HG03378 (cell line): ENCODE measurements at regions not wholly inside any gene's neighbourhood (a gene's known extent, or its start where the extent isn't known, plus 50 kb on each side); places are given as distances from the start of the nearest gene placed in this dataset.
"Not testable (repeated sequence)": the region's sequence is repeated elsewhere in the genome, so short reads cannot be mapped to it uniquely, and the experiment has no call there.

Source experiments
- ATAC-seq: cut with Tn5 transposase; IDR thresholded peaks from one replicate; pipeline ENCODE4 v1.9.1; 2021; ENCODE audit warnings: mild to moderate bottlenecking, moderate library complexity; ENCODE audit not compliant: unreplicated experiment

DNA sequence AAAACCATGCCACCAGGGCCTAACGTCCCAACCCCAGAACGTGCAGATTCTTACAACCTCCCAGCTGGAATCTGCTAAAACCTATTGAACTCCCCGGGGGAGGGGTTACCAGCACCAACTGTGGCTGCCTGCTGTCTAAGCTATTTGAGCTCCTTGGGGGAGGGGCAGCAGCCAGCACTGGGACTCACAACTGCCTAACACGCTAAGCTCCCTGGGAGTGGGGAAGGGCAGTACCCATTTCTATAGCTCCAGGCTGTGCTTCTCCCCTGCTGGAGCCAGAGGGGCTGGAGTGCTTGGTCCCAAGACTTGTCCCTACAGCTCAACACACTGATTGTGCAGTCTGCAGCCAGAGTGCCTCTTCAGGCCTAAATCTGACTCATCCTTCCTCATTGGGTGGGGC, 459.8 kb upstream of the FGF16 start:
- no peak for ATAC-seq

DNA sequence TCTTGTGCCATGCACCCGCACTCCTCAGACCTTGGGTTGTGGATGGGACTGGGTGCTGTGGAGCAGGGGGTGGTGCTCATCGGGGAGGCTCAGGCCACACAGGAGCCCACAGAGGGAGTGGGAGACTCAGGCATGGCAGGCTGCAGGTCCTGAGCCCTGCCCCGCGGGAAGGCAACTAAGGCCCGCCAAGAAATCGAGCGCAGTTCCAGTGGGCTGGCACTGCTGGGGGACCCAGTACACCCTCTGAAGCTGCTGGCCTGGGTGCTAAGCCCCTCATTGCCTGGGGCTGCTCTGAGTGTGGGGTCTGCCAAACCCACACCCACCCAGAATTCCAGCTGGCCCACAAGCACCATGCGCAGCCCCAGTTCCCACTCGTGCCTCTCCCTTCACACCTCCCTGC, 450.5 kb upstream of the FGF16 start:
- no peak for ATAC-seq

DNA sequence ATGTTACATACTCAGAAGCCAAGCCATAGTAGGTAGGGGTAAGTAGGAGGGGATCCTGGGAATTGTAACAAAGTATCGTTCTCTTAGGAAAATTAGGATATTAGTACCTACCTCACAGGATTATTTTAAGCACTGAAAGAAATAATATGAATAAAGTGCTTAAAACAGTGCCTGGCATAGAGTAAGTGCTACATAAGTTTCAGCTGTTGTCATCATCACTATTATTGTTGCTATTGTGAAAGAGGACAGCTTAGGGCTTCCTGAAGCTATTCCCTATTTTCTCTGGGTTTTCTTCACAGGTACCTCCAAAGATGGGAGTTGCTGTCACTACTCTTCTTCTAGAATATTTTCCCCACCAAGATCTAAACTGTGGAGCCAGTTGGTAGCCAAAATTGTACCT, 443.7 kb upstream of the FGF16 start:
- no peak for ATAC-seq

DNA sequence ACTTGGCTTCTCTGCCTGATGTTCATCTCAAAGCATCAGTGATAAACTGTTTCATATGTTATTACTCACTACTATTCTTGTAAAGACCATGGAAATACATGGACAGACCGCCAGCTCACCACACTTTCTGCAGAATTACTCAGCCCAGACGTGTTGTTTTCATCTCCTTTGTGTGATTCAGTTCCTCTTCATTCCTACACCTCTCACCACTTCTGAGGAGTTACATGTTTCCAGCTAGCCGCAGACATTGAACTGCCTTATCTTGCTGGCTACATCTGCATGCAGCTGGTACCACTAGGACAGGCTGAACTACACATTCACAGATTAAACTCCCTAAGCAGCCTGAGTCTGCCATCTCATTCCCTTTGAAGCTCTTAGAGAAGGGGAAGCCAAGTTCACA, 443.2 kb upstream of the FGF16 start:
- ATAC-seq = no peak

DNA sequence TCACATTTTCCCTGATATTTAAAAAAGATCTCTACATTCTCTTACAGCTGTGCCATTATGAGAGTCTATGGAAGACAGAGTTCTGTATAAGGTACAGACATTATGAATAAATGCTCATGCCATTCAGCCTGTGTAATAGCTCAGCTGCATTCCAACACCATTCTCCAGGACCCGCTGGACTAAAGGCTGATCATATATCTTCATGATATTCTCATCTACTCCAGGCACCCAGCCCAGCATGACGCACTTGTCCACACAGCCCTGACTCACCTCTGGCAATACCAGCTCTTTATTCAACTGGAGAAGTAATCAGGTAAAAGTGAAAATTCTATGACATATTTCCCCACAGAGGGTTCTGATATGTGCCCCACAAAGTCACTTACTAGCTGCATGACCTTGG, 437.5 kb upstream of the FGF16 start:
- no peak for ATAC-seq

DNA sequence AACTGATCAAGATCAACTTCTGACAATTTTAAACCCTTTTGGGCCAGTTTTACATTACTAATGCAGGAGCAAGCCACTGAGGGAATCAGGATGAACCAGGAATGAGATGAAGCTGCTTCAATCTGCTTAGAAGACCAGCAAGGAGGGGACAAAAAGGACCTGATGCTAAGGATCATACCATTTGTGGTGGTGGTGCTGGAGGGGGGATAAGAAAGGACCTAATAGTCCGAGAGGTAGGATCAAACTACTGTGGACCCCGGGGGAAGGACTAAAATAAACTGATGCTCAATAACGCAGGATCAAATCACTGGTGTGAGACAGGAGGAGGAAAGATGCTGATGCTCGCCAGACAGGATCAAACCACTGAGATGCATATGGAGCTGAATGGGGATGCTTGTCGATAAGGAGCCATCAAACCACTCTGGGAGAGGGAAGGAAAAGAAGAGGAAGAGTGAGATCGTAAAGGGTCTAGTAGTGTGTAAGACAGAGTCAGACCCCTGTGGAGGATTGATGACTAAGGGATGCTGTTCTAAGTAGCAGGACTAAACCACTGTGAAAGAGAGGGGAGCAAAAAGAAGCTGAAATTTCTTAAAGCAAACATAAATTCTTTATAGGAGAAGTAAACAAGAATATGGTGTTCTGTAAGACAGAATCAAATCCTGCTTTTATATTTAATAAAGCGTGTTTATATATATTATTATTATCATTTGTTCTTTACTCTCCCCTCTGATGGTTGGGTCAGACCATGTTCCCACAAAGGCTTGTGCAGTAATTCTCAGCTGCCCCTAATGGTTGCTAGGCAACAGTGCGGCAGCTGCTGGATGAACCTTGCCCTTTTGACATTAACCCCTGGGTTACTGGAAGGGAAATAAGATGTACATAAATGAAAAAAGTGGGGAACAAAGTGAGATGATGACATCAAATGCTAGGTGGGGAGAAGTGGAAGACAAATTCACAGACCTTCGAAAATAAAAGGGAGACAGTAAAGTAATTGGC, 432.5 kb upstream of the FGF16 start:
- no peak for ATAC-seq

DNA sequence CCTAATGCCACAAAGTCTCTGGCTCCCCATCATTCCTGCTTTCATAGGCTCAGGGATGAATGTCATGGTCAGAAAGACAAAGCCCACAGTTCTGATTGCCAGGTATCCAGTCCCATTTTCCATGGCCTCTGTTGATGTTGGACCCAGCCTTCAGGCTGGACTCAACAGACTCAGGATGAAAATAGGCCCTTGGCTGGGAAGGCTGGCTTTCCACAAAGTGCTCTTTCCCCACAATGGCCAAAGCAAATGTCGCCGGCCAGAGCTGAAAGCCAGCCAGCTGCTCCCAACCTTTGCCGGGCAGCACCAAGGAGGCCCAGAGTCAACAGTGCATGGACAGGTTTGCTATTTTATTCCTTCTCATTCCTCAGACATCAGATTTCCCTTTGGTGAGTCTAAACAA, 430.1 kb upstream of the FGF16 start:
- no peak for ATAC-seq

DNA sequence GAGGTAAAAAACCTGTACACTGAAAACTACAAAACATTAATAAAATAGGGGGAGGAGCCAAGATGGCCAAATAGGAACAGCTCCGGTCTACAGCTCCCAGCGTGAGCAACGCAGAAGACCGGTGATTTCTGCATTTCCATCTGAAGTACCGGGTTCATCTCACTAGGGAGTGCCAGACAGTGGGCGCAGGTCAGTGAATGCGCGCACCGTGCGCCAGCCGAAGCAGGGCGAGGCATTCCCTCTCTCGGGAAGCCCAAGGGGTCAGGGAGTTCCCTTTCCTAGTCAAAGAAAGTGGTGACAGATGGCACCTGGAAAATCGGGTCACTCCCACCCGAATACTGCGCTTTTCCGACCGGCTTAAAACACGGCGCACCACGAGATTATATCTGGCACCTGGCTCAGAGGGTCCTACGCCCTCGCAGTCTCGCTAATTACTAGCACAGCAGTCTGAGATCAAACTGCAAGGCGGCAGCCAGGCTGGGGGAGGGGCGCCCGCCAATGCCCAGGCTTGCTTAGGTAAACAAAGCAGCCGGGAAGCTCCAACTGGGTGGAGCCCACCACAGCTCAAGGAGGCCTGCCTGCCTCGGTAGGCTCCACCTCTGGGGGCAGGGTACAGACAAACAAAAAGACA, 400.9 kb upstream of the FGF16 start:
- not testable (repeated sequence) for ATAC-seq

DNA sequence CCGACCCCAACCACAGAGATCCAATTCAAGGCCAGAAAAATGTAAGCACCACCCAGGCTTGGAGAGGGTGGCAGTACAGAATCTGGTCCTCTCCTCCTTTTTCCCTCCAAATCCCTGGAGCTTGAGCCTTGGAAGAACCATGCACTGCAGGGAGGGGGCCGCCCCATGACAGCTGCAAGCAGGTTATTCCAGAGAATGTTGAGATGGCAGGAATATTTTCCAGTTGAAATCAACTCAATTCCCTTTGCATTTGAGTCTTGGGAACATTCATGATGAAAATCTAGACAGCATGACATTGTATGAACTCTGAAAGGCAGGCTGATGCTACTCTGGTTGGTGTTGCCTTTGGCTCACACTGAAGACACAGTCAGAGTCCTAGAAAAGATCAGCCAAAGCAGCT, 386.6 kb upstream of the FGF16 start:
- ATAC-seq = no peak

DNA sequence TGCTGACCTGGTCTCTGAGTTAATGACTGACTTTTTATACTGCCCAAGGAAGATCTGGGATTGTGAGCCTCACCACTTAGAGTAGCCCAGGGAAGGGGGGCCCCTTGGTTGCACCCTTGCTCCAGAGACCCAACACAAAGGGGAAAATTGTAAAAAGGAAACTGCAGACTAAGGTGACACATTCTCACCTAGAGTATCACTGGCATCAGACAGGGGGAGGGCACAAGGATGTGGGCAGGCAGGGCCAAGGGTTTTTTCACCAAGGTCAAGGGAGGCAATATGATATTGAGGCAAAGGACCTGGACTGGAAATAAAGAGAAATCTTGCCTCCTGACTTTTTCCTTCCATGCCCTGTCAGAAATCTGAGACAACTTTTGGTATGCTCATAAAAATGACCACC, 386.2 kb upstream of the FGF16 start:
- no peak for ATAC-seq

DNA sequence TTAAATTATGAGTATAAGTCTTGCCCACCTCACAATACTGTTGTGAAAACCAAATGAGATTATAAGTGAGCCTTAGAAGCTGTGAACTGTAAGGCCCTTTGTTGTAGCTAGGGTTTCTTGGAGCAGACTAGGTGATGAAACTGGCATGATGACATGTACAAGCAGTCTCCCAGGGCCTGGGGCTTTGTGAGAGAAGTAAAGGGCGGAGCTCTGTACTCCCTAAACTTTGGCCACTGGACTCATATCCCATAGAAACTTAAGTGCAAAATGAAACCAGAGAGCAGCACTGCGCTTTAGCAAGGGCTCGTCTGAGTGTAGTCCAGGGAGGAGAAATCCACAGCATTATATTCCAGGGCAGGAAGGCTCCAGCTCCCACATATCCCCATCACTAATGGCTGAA, 385.6 kb upstream of the FGF16 start:
- no peak for ATAC-seq

DNA sequence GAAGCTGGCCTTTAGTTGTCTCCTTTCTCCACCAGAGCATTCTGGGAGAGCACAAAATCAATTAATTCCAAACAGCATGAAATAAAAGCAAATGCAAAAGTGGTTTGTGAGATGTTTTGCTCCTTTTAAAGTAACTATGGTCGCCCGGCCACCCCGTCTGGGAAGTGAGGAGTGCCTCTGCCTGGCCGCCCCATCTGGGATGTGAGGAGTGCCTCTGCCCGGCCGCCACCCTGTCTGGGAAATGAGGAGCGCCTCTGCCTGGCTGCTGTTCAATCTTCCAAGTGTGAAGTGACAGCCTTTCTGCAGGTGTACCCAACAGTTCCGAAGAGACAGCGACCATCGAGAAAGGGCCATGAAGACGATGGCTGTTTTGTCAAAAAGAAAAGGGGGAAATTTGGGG, 381.3 kb upstream of the FGF16 start:
- ATAC-seq = no peak

DNA sequence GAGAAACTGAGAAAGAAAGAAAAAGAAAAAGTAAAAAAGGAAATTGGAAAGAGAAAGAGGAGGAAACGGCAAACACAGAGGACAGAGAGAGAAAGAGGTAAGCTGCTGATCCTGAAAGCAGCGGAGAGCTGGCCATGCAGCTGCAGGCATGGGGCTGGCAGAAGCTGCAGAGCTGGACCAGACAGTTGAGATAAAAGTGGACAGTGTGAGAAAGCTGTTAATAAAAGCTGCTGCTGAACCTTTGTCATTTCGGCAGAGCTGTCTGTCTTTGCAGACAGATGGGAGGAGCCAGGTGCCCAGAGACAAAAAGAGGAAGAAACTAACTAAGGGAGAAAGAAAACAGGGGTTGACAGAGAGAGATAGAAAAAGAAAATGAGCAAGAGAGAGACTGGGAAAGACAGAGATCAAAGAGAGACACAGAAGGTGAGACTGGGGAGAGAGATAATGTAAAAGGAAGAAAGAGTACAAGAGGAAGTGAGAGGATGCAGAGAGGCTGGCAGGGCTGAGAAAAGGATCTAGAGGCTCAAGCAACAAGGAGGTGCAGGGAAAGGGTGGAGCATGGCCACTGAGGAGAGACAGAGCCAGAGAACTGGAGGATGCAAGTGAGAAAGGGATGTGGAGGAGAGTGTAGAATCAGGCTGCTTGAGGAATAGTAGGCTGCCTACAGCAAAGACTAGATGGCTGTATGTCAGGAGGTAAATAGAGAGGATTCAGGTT, 376.8 kb upstream of the FGF16 start:
- ATAC-seq = peak; percentile 54

DNA sequence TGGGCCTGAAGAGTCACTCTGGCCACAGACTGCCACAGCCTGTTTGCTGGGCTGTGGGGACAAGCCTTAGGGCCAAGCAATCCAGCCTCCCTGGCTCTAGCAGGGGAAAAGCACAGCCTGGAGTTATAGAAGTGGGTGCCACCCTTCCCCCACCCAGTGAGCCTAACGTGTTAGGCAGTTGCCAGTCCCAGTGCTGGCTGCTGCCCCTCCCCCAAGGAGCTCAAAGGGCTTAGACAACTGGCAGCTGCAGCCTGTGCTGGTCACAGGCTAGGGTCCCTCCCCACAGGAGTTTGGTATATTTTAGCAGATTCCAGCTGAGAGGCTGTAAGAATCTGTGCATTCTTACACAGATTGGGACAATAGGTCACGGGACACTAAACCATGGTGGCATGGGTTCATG, 370.3 kb upstream of the FGF16 start:
- ATAC-seq = no peak

DNA sequence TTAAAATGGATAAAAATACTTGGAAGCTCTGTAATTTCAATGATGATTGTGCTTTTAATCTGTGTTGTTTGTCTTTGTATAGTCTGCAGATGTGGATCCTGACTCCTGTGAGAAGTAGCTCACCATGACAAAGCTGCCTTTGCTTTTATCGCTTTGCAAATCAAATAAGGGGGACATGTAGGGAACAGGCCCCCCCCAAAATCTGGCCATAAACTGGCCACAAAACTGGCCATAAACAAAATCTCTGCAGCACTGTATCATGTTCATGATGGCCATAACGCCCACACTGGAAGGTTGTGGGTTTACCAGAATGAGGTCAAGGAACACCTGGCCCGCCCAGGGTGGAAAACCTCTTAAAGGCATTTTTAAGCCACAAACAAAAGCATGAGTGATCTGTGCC, 366.0 kb upstream of the FGF16 start:
- ATAC-seq = not testable (repeated sequence)

DNA sequence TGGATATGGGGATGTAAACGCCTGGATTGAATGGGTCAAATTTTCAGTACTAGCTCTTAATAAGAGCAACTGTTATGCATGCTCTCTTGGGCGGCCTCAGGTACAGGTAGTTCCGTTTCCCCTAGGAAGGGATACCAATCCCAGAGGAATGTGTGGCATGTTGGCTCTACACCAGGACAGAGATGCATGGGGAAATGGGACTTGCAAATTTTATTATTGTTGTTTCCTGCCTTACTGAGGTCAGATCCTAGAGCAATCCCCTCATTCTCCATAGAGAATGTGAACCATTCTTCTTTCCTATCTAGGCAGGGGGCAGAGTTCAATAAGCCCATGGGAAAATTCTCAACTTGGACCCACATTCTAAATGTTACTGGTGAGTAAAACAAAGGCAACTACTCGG, 361.8 kb upstream of the FGF16 start:
- ATAC-seq = no peak

DNA sequence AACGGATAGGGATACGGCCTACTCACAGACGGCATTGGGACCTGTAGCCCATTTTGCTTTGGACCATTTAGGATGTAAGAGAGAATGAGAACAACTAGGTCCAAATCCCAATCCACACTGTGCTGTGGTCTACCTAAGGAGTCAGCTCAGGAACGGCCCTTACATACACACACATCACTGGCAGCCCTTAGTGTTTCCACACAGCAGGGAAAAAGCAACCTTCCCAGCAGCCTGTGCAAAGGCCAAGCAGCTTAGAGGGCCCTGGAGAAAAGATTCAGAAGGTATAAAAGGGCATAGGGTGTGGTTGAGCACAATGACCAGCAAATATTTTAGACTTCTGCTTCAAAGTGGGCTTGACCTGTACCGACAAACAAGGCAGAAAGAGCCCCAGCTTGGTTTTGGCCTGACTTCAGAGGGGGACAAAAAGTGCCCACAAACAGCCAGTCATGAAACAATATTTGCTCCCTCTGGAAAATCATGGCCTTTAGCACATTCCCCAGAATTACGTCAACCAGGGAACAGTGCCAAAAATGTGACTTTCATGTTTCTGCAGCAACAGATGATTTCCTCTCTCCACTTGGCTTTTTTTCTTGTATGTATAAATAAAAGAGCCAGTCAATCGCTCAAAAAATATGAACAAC, 359.5 kb upstream of the FGF16 start:
- ATAC-seq = no peak

DNA sequence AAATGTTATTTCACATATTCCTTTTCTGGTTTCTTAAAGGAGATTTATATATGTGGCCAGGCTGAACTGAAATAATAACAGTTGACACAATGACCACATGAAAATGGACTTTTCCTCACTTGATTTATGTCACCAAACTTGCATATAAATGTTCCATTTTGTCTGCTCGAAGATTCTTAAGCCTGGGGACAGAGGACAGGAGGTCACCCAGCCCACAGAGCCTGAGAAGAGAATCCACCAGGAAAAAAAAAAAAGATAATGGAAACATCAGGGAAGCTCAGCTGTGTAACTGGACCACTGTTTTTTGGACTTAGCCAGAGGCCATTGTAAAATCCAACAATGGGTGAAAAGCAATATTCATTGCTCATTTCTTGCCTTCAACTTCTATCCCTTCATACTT, 359.0 kb upstream of the FGF16 start:
- ATAC-seq = no peak

DNA sequence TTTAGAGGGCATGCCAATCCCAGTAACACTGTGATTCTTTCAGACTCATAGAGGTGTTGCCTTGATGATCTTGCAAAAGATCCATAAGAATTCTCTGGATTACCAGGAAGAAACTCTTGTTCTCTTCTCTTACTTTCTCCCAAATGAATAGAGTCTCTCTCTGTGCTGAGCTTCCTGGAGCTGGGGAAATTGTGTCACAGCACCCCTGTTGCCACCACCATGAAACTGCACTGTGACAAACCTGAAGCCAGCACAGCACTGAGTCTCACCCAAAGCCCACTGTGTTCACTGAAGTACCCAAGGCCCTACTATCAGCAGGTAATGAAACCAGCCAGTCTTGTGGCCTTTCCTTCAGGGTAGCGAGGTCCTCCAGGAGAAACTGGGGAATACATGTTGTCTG, 332.7 kb upstream of the FGF16 start:
- ATAC-seq = no peak

DNA sequence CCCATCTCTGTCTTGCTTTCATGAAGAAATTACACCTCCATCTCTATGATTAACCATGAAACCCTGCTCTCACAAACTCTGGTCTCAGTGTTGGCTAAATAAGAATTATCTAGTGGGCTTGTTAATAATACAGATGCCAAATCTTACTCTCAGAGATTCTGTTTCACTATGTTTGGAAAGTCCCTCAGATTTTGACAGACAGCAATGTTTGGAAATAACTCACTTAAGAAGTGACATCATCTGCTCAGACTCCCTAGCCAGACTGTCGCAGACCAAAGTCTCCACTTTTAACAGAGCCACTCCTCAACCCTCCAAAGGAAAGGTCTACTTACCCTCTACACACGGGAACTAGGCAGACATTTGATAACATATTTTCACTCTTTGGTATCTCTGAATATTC, 328.5 kb upstream of the FGF16 start:
- ATAC-seq = no peak

DNA sequence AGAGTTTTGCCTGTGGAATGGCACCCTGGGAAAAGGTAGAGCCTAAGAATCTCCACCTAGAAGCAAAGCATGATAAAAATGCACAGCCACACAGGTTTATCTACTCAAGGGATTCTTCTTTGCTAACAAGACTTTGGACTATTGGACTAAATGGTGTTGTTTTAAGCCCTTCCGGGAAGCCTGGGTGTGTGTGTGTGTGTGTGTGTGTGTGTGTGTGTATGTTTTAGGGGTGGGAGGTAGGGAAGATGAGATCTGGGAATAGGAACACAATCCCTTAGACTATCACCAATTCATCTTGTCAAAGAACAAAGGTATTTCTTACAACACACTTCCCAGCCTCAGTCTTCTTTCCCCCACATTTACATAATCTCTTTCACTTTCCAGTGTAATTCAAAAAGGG, 327.5 kb upstream of the FGF16 start:
- no peak for ATAC-seq
